Heart left ventricle (tissue), 13 donors: ENCODE measurements at regions not wholly inside any gene's neighbourhood (a gene's known extent, or its start where the extent isn't known, plus 50 kb on each side); places are given as distances from the start of the nearest gene placed in this dataset.

Experiments used
- POLR2A ChIP-seq, 2 donors: fragments of 450-650 bp; IDR thresholded peaks; one replicate each; pipeline ENCODE4 v1.6.1; 2017; ENCODE audit warnings: antibody characterized with exemption in 2 of 2, mild to moderate bottlenecking in 2 of 2, moderate library complexity in 2 of 2
- TF ChIP-seq, protein P1 (sequence below), 12 donors: fragments of 200-600 bp; sonication (generic) in 4 of 12; IDR thresholded peaks; one replicate each; pipeline versions ENCODE4 v1.5.0 to v1.8.0; 2018 to 2022; ENCODE audit warnings: antibody characterized with exemption in 12 of 12, mild to moderate bottlenecking in 5 of 12
- donor health status: ischemic (EF 13 %, LVEDD 7.1; RV severe dilation, severe dysfunction).
- donor health status: DM: no; HTN: yes; CAD: no.
- donor health status: DM: no; HTN: no; CAD: no.
- donor health status: ischemic (EF 25% LVEDD 6.9; RV normal size, moderate dysfunction).
- donor health status: ischemic (EF 25% LVEDD 5.7; RV mildly dilated, moderate dysfunction).
- donor health status: ischemic (EF 35%, LVEDD 5.7; RV mildly dilated, moderate dysfunction).
- donor health status: nonischemic (EF 11% LVEDD 7.7; RV severe dilation, severe dysfunction).
- donor health status: DM: yes; HTN: yes; CAD: no.
- donor health status: PGD.
- donor health status: ischemic (EF 29% LVEDD 5.4; RV normal size, mild dysfunction).
- donor health status: nonischemic (EF 23%, LVEDD 6.1; RV moderate dilation, normal function).

- TF ChIP-seq, protein P1, sequence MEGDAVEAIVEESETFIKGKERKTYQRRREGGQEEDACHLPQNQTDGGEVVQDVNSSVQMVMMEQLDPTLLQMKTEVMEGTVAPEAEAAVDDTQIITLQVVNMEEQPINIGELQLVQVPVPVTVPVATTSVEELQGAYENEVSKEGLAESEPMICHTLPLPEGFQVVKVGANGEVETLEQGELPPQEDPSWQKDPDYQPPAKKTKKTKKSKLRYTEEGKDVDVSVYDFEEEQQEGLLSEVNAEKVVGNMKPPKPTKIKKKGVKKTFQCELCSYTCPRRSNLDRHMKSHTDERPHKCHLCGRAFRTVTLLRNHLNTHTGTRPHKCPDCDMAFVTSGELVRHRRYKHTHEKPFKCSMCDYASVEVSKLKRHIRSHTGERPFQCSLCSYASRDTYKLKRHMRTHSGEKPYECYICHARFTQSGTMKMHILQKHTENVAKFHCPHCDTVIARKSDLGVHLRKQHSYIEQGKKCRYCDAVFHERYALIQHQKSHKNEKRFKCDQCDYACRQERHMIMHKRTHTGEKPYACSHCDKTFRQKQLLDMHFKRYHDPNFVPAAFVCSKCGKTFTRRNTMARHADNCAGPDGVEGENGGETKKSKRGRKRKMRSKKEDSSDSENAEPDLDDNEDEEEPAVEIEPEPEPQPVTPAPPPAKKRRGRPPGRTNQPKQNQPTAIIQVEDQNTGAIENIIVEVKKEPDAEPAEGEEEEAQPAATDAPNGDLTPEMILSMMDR (IDR thresholded peaks at IDR 0.05) = no peak
- no peak for TF ChIP-seq POLR2A (IDR thresholded peaks at IDR 0.05)
Measured at GRCh38 chr3:106327696-106328025, 458.8 kb upstream of the CBLB start.
